ENCODE measurements at regions not wholly inside any gene's neighbourhood (a gene's known extent, or its start where the extent isn't known, plus 50 kb on each side); places are given as distances from the start of the nearest gene placed in this dataset.
"Not testable (repeated sequence)": the region's sequence is repeated elsewhere in the genome, so short reads cannot be mapped to it uniquely, and the experiment has no call there.

DNA sequence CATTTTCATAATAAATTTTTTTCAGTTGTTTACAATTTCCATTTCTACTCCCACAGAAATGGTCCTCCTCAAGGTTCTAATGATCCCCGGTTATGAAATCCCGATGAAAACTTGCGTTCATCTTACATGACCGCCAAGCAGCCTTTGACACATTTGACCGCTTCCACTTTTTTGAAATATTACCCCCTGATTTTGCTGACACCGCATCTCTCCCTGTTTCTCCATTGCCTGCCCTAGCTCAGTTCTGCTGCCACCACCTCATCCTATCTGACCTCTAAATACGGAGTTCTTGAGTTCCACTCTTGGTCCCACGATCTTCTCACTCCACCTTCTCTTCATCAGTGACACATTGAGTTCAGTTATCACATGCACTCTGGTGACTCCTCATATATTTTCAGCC is 74.1 kb downstream of the SLC35B3 start:
- no peak for DNase-seq (ENCODE audit: low read depth in 2 of 2)

- no peak for DNase-seq (ENCODE audit: low read depth in 2 of 2)
Measured at GRCh38 chr6:8352966-8353340, 82.4 kb downstream of the SLC35B3 start.

DNA sequence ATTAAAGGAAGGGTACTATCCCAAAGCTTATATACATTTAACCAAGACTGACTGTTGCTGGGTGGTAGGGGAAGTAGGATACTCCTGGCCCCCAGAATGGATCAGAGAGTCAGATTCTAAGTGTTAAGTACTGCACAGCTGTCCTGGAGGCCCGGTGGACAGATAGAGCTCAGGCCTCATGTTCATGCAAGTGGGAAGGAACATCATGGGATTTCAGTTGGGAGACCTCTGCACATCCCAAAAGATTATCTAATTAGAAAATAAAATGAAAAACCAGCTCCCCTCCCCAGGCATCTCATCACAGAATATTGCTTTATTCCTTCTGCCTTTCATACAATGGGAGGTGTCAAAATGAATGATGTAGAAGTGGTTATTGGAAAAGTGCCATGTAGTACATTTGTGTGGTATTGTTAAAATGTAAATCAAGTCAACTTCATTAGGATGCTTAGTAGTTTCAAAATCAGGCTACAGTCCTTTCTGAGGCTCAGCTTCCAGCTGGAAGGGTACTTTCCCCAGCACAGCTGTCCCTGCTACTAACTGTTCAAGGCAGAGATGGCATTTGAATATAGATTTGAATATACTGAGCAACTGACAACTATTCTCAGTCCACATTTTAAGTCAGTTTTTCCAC is 82.9 kb downstream of the SLC35B3 start:
- no peak for DNase-seq (ENCODE audit: low read depth in 2 of 2)

GRCh38 chr6:8343600-8343999 is 91.7 kb downstream of the SLC35B3 start:
- no peak for DNase-seq (ENCODE audit: low read depth in 2 of 2)

- DNase-seq (ENCODE audit: low read depth in 2 of 2): no peak
Measured at GRCh38 chr6:8342241-8342819, 93.0 kb downstream of the SLC35B3 start.

- no peak for DNase-seq (ENCODE audit: low read depth in 2 of 2)
Measured at GRCh38 chr6:8337147-8337546, 98.2 kb downstream of the SLC35B3 start.

- no peak for DNase-seq (ENCODE audit: low read depth in 2 of 2)
Measured at GRCh38 chr6:8336406-8337057, 98.8 kb downstream of the SLC35B3 start.

GRCh38 chr6:8335896-8336295 is 99.4 kb downstream of the SLC35B3 start:
- no peak for DNase-seq (ENCODE audit: low read depth in 2 of 2)

- no peak for DNase-seq (ENCODE audit: low read depth in 2 of 2)
Measured at GRCh38 chr6:8335381-8335780, 100.0 kb downstream of the SLC35B3 start.

- DNase-seq (ENCODE audit: low read depth in 2 of 2): no peak
Measured at GRCh38 chr6:8334113-8334512, 101.2 kb downstream of the SLC35B3 start.

DNA sequence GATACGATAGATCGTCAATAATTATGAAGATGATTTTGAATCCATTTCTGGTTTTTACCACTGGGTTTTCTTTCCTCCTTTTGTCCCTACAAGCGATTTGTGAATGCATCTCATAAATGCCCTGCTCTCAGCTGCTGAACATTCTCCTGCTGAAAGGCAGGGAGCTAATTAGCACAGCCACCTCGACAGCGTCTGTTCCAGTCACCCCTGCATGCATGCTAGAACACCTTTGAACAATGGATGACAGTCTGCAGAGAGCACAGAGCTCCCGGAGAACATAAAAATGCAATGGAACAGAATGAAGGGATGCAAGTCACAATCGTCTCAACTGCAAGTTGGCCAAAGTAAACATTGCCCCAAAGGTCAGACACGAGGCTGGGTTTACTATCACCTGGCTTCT is 105.8 kb downstream of the SLC35B3 start:
- no peak for DNase-seq (ENCODE audit: low read depth in 2 of 2)

- no peak for DNase-seq (ENCODE audit: low read depth in 2 of 2)
Measured at GRCh38 chr6:8325743-8326142, 109.6 kb downstream of the SLC35B3 start.

GRCh38 chr6:8322659-8323058 is 112.7 kb downstream of the SLC35B3 start:
- DNase-seq (ENCODE audit: low read depth in 2 of 2): no peak

GRCh38 chr6:8321671-8322404 is 113.5 kb downstream of the SLC35B3 start:
- DNase-seq (ENCODE audit: low read depth in 2 of 2): no peak

GRCh38 chr6:8315154-8315553 is 120.2 kb downstream of the SLC35B3 start:
- DNase-seq (ENCODE audit: low read depth in 2 of 2): no peak

GRCh38 chr6:8301502-8301901 is 133.8 kb downstream of the SLC35B3 start:
- no peak for DNase-seq (ENCODE audit: low read depth in 2 of 2)

- no peak for DNase-seq (ENCODE audit: low read depth in 2 of 2)
Measured at GRCh38 chr6:8299034-8299433, 136.3 kb downstream of the SLC35B3 start.

GRCh38 chr6:8282946-8283345 is 152.4 kb downstream of the SLC35B3 start:
- not testable (repeated sequence) for DNase-seq (ENCODE audit: low read depth in 2 of 2)

- DNase-seq (ENCODE audit: low read depth in 2 of 2): no peak
Measured at GRCh38 chr6:8282380-8282779, 153.0 kb downstream of the SLC35B3 start.

GRCh38 chr6:8279041-8279805 is 156.1 kb downstream of the SLC35B3 start:
- no peak for DNase-seq (ENCODE audit: low read depth in 2 of 2)

GRCh38 chr6:8278562-8278961 is 156.8 kb downstream of the SLC35B3 start:
- DNase-seq (ENCODE audit: low read depth in 2 of 2): no peak

- no peak for DNase-seq (ENCODE audit: low read depth in 2 of 2)
Measured at GRCh38 chr6:8277769-8278168, 157.6 kb downstream of the SLC35B3 start.

All from dermis microvascular lymphatic vessel endothelial cell (primary cell).